ENCODE measurements at regions not wholly inside any gene's neighbourhood (a gene's known extent, or its start where the extent isn't known, plus 50 kb on each side); places are given as distances from the start of the nearest gene placed in this dataset.

DNA sequence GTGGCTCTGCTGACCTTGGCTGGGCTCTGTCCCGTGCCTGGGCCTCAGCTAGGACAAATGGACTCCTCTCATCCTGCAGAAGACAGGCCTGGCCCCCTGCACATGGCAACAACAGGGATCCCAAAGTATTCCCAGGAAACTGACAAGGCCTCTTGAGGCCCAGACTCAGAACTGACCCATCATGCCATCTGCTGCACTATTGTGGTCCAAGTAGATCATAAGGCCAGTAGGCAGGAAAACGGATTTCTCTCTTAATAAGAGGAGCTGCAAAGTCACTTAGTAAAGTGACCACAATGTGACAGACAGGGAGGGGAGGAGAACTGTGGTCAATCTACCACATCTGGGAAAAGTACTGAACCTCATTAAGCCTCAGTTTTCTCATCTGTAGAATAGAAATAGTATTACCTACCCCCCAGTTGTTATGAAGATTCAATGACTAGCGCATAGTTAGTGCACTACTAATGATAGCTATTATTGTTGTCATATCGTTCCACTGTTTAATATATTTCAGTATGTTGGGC, 62.1 kb upstream of the TNRC6A start:
- TF ChIP-seq, protein P1, sequence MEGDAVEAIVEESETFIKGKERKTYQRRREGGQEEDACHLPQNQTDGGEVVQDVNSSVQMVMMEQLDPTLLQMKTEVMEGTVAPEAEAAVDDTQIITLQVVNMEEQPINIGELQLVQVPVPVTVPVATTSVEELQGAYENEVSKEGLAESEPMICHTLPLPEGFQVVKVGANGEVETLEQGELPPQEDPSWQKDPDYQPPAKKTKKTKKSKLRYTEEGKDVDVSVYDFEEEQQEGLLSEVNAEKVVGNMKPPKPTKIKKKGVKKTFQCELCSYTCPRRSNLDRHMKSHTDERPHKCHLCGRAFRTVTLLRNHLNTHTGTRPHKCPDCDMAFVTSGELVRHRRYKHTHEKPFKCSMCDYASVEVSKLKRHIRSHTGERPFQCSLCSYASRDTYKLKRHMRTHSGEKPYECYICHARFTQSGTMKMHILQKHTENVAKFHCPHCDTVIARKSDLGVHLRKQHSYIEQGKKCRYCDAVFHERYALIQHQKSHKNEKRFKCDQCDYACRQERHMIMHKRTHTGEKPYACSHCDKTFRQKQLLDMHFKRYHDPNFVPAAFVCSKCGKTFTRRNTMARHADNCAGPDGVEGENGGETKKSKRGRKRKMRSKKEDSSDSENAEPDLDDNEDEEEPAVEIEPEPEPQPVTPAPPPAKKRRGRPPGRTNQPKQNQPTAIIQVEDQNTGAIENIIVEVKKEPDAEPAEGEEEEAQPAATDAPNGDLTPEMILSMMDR (IDR thresholded peaks at IDR 0.05) = no peak
- TF ChIP-seq POLR2A (IDR thresholded peaks at IDR 0.05) (no peak), EP300 (IDR thresholded peaks at IDR 0.05) (no peak)

Measured in tibial nerve (tissue), 4 donors.